ENCODE measurements at regions not wholly inside any gene's neighbourhood (a gene's known extent, or its start where the extent isn't known, plus 50 kb on each side); places are given as distances from the start of the nearest gene placed in this dataset.

DNA sequence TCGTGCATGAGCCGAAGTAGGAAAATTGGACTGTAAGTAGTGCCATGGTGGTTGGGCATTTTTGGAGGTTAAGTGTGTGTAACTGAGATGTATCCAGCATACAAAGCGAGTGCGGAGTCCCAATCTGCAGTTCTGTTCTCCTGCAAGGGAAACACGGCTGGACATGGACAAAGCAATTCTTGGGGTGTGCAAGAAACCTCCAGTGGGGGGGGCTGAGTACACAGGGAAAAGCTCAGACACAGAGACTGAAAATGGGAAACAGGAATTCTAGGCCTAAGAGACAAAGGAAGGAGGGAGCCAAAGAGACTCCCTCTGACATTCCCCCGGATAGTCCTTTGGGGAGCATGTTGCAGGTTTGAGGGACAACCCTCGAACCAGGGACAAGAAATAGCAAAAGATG, 83.2 kb upstream of the PLSCR4 start:
- TF ChIP-seq, protein P1, sequence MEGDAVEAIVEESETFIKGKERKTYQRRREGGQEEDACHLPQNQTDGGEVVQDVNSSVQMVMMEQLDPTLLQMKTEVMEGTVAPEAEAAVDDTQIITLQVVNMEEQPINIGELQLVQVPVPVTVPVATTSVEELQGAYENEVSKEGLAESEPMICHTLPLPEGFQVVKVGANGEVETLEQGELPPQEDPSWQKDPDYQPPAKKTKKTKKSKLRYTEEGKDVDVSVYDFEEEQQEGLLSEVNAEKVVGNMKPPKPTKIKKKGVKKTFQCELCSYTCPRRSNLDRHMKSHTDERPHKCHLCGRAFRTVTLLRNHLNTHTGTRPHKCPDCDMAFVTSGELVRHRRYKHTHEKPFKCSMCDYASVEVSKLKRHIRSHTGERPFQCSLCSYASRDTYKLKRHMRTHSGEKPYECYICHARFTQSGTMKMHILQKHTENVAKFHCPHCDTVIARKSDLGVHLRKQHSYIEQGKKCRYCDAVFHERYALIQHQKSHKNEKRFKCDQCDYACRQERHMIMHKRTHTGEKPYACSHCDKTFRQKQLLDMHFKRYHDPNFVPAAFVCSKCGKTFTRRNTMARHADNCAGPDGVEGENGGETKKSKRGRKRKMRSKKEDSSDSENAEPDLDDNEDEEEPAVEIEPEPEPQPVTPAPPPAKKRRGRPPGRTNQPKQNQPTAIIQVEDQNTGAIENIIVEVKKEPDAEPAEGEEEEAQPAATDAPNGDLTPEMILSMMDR (IDR thresholded peaks at IDR 0.05; ENCODE audit: low read depth, low read length): peak; percentile 56
- DNase-seq (ENCODE audit: low read depth in 2 of 2): peak; percentile 65 to 74
- H3K4me3 ChIP-seq (replicated peaks in 1 of 2; ENCODE audit: low read depth in 2 of 2, low read length in 2 of 2): no peak overlapping the region

DNA sequence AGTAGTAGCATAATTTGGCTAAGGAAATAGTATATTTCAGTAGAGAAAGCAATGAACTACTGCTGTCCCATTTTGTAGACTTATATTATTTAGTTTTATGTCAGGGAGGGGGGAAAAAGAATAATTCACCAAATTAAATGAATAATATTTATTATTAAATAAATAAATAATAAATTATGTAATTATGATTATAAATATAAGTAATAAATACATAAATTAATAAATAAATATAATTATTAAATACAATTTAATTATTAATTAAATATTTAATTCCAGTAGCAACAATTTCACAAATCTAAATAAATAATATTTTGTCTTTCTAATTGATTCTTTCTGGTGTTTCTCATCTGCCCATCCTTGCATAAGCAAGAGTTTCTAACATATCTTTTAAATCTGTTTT, 81.1 kb upstream of the PLSCR4 start:
- TF ChIP-seq, protein P1 (IDR thresholded peaks at IDR 0.05; ENCODE audit: low read depth, low read length): no peak
- no peak for DNase-seq (ENCODE audit: low read depth in 2 of 2)
- H3K4me3 ChIP-seq (replicated peaks in 1 of 2; ENCODE audit: low read depth in 2 of 2, low read length in 2 of 2): no peak overlapping the region

DNA sequence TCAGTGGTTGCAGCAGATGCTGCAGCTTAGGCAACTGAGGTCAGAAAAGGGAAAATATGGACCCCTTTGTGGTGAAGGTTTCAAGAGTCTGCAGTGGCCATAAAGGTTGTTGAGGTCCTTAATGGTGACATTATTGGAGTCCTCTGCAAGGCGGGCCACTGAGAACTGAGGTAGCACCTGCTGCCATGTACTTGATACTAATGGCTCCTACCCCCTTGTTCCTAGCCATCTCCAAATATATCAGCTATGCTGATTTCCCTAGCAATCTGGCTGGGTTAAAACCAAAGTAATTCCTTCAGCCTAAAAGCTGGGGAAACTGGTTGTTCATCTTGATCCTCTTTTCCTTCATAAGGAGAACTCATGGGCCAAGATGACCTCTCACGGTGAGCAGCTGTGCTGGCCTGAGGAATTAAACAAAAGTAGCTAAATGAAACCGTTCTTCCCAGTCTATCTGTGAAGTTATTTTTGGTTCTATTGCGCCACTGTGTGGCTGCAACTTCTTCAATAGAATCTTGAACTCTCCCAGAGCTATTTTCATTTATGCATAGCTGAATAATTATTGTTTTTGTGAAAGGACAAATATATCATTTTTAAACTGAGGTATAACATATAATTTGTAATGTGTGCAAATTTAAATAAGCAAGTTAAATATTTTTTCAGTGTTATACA, 76.1 kb upstream of the PLSCR4 start:
- peak; percentile 89 to 91 for DNase-seq (ENCODE audit: low read depth in 2 of 2)
- TF ChIP-seq, protein P1 (IDR thresholded peaks at IDR 0.05; ENCODE audit: low read depth, low read length): peak; percentile 36
- no peak overlapping the region for H3K4me3 ChIP-seq (replicated peaks in 1 of 2; ENCODE audit: low read depth in 2 of 2, low read length in 2 of 2)

DNA sequence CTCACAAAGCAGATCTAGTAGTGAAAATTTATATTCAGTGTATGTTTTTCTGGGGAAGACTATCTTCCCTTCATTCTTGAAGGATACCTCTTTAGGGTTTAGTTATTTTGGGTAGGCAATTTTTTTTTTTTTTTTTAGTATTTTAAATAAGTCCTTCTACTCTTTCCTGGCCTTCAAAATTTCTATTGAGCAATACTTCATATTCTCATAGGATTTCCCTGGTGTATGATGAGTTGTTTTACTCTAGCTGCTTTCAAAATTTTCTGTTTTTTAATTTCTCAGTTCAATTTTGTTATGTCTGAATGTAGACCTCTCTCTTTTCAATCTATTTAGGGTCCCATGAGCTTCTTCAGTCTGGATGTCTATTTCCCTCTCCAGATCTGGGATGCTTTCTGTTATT, 74.3 kb upstream of the PLSCR4 start:
- H3K4me3 ChIP-seq (replicated peaks in 1 of 2; ENCODE audit: low read depth in 2 of 2, low read length in 2 of 2): no peak overlapping the region
- TF ChIP-seq, protein P1 (IDR thresholded peaks at IDR 0.05; ENCODE audit: low read depth, low read length): no peak
- peak; percentile 55 to 59 for DNase-seq (ENCODE audit: low read depth in 2 of 2)

DNA sequence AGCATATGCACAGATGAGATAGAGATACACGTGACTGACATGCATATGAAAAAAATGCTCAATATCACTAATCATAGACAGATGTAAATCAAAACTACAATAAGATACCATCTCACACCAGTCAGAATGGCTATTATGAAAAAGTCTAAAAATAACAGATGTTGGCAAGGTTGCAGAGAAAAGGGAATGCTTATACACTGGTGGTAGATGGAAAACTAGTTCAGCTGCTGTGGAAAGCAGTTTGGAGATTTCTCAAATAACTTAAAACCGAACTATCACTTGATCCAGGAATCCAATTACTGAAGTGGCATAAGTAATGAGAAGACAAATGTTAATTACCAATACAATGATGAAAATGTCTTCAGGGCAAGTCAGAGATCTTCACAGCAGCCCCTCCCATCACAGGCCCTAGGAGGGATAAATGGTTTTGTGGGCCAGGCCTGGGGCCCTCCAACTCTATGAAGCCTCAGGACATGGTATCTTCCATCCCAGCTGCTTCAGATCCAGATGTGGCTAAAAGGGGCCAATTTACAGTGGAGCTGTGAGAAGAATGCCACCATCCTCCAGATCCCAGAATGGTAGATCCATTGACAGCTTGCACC, 71.4 kb upstream of the PLSCR4 start:
- TF ChIP-seq, protein P1 (IDR thresholded peaks at IDR 0.05; ENCODE audit: low read depth, low read length): no peak
- no peak overlapping the region for H3K4me3 ChIP-seq (replicated peaks in 1 of 2; ENCODE audit: low read depth in 2 of 2, low read length in 2 of 2)
- DNase-seq (ENCODE audit: low read depth in 2 of 2): no peak

DNA sequence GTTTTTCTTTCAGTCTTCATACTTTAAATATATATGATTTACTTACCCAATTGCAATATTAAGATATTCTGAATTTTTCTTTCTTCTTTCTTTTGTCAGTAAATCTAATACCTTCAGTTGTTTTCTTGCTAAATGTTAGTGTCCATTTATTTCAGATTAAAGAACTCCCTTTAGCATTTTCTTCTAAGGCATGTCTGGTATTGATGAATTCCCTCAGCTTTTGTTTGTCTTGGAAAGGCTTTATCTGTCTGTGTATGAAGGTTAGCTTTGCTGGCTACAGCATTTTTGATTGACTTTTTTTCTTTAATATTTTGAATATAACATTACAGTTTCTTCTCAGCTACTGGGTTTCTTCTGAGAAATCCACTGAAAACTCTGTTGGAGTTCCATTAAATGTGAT, 64.0 kb upstream of the PLSCR4 start:
- peak; percentile 40 to 42 for DNase-seq (ENCODE audit: low read depth in 2 of 2)
- TF ChIP-seq, protein P1 (IDR thresholded peaks at IDR 0.05; ENCODE audit: low read depth, low read length): no peak
- H3K4me3 ChIP-seq (replicated peaks in 1 of 2; ENCODE audit: low read depth in 2 of 2, low read length in 2 of 2): no peak overlapping the region
